OCI-LY3 (cell line): ENCODE measurements at regions not wholly inside any gene's neighbourhood (a gene's known extent, or its start where the extent isn't known, plus 50 kb on each side); places are given as distances from the start of the nearest gene placed in this dataset.

Experiments used
- H2AFZ ChIP-seq: fragments of 200-600, 300-600 bp; shearing (Covaris generic); 2 replicates; pipeline ENCODE4 v1.6.0; 2014; ENCODE audit warnings: antibody characterized with exemption, low read depth, low read length
- H3K27ac ChIP-seq: fragments of 200-600, 300-600 bp; sonication (generic); 2 replicates; pipeline ENCODE4 v1.5.1; 2014; ENCODE audit warnings: mild to moderate bottlenecking, low read length, moderate library complexity, mixed read lengths
- H3K27me3 ChIP-seq: fragments of 200-600, 300-600 bp; sonication (generic); 2 replicates; pipeline ENCODE4 v1.6.1; 2014; ENCODE audit warnings: low read depth, low read length, mixed read lengths
- H3K36me3 ChIP-seq: fragments of 200-600, 300-600 bp; sonication (generic); replicated peaks from 2 replicates; pipeline ENCODE3; 2014; ENCODE audit warnings: low read depth, low read length, mixed read lengths
- H3K4me1 ChIP-seq: fragments of 300-600, 200-600 bp; sonication (generic); 2 replicates; pipeline ENCODE4 v1.6.1; 2014; ENCODE audit warnings: low read length, mixed read lengths
- H3K4me2 ChIP-seq: fragments of 200-600, 300-600 bp; sonication (generic); 2 replicates; pipeline ENCODE4 v1.6.1; 2014; ENCODE audit warnings: low read length, mixed read lengths
- H3K4me3 ChIP-seq: fragments of 300-600, 200-600 bp; sonication (generic); 2 replicates; pipeline ENCODE4 v1.5.1; 2014; ENCODE audit warnings: antibody characterized with exemption, mild to moderate bottlenecking, low read length, moderate library complexity
- H3K79me2 ChIP-seq: fragments of 300-600, 200-600 bp; shearing (Covaris generic); 2 replicates; pipeline ENCODE4 v1.6.1; 2014; ENCODE audit warnings: mild to moderate bottlenecking, low read length, mixed read lengths
- H3K9ac ChIP-seq: fragments of 300-600, 200-600 bp; shearing (Covaris generic); 2 replicates; pipeline ENCODE4 v1.6.0; 2014; ENCODE audit warnings: mild to moderate bottlenecking, low read length, moderate library complexity
- H3K9me3 ChIP-seq: fragments of 200-600, 300-600 bp; shearing (Covaris generic); 2 replicates; pipeline ENCODE4 v1.6.1; 2014; ENCODE audit warnings: low read length, mixed read lengths; ENCODE audit not compliant: insufficient read depth
- H4K20me1 ChIP-seq: fragments of 200-600, 300-600 bp; sonication (generic); 2 replicates; pipeline ENCODE4 v1.6.1; 2016; ENCODE audit warnings: low read length, mixed read lengths; ENCODE audit not compliant: insufficient read depth
- EZH2phosphoT487 ChIP-seq: fragments of 200-600 bp; shearing (Covaris generic); IDR thresholded peaks from 2 replicates; pipeline ENCODE4 v1.6.1; 2018; ENCODE audit warnings: antibody characterized with exemption, mixed run types, low read depth
- TF ChIP-seq, protein P1 (sequence below): fragments of 200-600, 300-600 bp; sonication (generic); IDR thresholded peaks from 2 replicates; pipeline ENCODE4 v1.5.1; 2014; ENCODE audit warnings: antibody characterized with exemption, low read length, low read depth

DNA sequence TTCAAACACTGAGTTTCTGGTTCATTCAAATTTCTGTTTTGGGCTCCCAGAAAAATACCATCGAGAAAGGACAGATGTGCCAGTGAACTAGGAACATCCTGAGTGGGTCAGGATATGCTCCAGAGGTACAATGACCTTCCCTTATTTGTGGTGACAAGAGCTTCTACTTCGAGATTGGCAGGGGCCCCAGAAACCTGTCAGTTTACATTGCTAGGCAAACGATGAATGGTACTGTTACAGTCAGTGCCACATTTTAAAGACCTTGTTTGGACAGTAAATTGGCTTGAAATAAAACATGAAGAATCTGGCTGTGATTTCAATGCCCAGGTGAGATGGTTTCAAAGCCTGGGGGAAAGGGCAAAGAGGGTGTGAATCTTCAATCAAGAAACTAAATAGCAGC lies 454.5 kb upstream of the ID4 start:
- Histone ChIP-seq H2AFZ (no peak overlapping the region), H3K4me3 (no peak overlapping the region)
- TF ChIP-seq, protein P1, sequence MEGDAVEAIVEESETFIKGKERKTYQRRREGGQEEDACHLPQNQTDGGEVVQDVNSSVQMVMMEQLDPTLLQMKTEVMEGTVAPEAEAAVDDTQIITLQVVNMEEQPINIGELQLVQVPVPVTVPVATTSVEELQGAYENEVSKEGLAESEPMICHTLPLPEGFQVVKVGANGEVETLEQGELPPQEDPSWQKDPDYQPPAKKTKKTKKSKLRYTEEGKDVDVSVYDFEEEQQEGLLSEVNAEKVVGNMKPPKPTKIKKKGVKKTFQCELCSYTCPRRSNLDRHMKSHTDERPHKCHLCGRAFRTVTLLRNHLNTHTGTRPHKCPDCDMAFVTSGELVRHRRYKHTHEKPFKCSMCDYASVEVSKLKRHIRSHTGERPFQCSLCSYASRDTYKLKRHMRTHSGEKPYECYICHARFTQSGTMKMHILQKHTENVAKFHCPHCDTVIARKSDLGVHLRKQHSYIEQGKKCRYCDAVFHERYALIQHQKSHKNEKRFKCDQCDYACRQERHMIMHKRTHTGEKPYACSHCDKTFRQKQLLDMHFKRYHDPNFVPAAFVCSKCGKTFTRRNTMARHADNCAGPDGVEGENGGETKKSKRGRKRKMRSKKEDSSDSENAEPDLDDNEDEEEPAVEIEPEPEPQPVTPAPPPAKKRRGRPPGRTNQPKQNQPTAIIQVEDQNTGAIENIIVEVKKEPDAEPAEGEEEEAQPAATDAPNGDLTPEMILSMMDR, result no peak
- no peak for TF ChIP-seq EZH2phosphoT487

DNA sequence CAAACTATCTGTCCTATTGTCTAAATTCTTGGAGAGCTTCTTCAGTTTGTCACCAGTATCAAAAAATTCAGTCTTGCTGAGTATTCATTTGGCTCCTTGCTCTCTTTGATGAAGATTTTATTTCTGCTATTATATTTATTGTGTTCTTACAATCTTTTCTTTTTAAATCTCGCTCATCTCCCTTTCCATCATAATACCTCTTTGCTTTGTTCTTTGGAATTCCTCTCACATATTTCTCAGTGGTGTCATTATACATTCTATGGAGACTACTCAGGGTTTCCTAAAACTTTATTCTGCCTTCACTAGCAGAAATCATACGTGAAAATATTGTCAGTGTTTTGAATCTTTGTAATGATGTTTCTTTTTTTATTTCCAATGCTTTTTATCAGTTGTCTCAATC lies 445.2 kb upstream of the ID4 start:
- no peak overlapping the region for H3K9ac ChIP-seq

More for the DNA sequence above, 454.5 kb upstream of the ID4 start:
- no peaks in the 10 kb centered on the region for H3K36me3 ChIP-seq
- H3K4me2 ChIP-seq, result no peak overlapping the region
- H3K9me3 ChIP-seq, result no peaks in the 10 kb centered on the region
- H3K79me2 ChIP-seq, result no peaks in the 10 kb centered on the region
- H3K9ac ChIP-seq, result no peak overlapping the region
- H3K27ac ChIP-seq, result no peak overlapping the region
- no peaks in the 10 kb centered on the region for H3K4me1 ChIP-seq
- no peaks in the 10 kb centered on the region for H3K27me3 ChIP-seq
- no peaks in the 10 kb centered on the region for H4K20me1 ChIP-seq

DNA sequence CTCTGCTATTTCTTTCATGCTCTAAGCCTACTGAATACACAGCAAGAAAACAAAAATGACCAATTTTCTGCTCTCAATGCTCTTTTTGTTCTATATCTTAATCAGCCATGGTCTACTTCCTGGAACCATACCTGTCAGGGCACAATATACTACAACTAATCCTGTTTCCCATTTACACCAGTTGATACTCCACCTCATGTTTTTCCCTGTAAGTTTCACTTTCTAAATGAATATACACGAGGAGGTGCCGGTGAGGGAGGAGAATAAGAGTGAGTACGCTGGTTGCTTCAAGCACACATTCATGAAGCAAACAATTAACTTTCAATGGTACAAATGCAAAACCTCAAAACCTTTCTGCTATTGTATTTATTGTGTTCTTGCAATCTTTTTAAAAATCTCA lies 443.1 kb upstream of the ID4 start:
- no peak overlapping the region for H3K4me2 ChIP-seq

More for the DNA sequence above, 445.2 kb upstream of the ID4 start:
- Histone ChIP-seq H3K4me3 (no peak overlapping the region), H3K27ac (no peak overlapping the region), H2AFZ (no peak overlapping the region), H3K79me2 (no peaks in the 10 kb centered on the region), H3K4me2 (no peak overlapping the region), H3K36me3 (no peaks in the 10 kb centered on the region), H3K4me1 (no peaks in the 10 kb centered on the region), H4K20me1 (no peaks in the 10 kb centered on the region), H3K27me3 (no peaks in the 10 kb centered on the region), H3K9me3 (no peaks in the 10 kb centered on the region)
- TF ChIP-seq, protein P1, result no peak
- no peak for TF ChIP-seq EZH2phosphoT487

GRCh38 chr6:19394687-19395086 lies 442.5 kb upstream of the ID4 start:
- no peaks in the 10 kb centered on the region for H3K9me3 ChIP-seq
- H4K20me1 ChIP-seq, result no peaks in the 10 kb centered on the region
- H3K27me3 ChIP-seq, result no peaks in the 10 kb centered on the region
- H3K27ac ChIP-seq, result no peak overlapping the region
- H3K4me3 ChIP-seq, result no peak overlapping the region
- no peaks in the 10 kb centered on the region for H3K79me2 ChIP-seq
- H3K4me1 ChIP-seq, result no peaks in the 10 kb centered on the region
- H2AFZ ChIP-seq, result no peak overlapping the region
- no peak overlapping the region for H3K4me2 ChIP-seq
- no peaks in the 10 kb centered on the region for H3K36me3 ChIP-seq
- TF ChIP-seq EZH2phosphoT487, result no peak
- TF ChIP-seq, protein P1, result no peak
- no peak overlapping the region for H3K9ac ChIP-seq

More for the DNA sequence above, 443.1 kb upstream of the ID4 start:
- H3K9me3 ChIP-seq, result no peaks in the 10 kb centered on the region
- H2AFZ ChIP-seq, result no peak overlapping the region
- H3K4me1 ChIP-seq, result no peaks in the 10 kb centered on the region
- H3K36me3 ChIP-seq, result no peaks in the 10 kb centered on the region
- H3K27me3 ChIP-seq, result no peaks in the 10 kb centered on the region
- no peak overlapping the region for H3K27ac ChIP-seq
- H3K9ac ChIP-seq, result no peak overlapping the region
- TF ChIP-seq, protein P1, result no peak
- no peaks in the 10 kb centered on the region for H4K20me1 ChIP-seq
- no peaks in the 10 kb centered on the region for H3K79me2 ChIP-seq
- H3K4me3 ChIP-seq, result no peak overlapping the region
